ENCODE measurements at regions not wholly inside any gene's neighbourhood (a gene's known extent, or its start where the extent isn't known, plus 50 kb on each side); places are given as distances from the start of the nearest gene placed in this dataset.

- H3K27me3 ChIP-seq (ENCODE audit: control insufficient read depth, insufficient read depth, low read length) = no peaks in the 10 kb centered on the region; the same call in 1 of the 2 replicates
- H3K4me3 ChIP-seq (ENCODE audit: low read depth in 2 of 2, low read length in 2 of 2) = no peak overlapping the region
- DNase-seq (ENCODE audit: low read depth, low spot score) (no peak), ATAC-seq (no peak)
- BruUV-seq (replicated peaks) = no TSS peak
- POLR2A ChIA-PET = no interaction called here
- H3K4me1 ChIP-seq (ENCODE audit: control insufficient read depth, insufficient read depth, low read length) = no peaks in the 10 kb centered on the region
- CTCF ChIA-PET = no interaction called here
- no peak for TF ChIP-seq REST (IDR thresholded peaks at IDR 0.05; ENCODE audit: insufficient read depth in 1 of 2, low read depth in 2 of 2, low read length in 1 of 2)
- no peaks in the 10 kb centered on the region for H3K36me3 ChIP-seq (ENCODE audit: control insufficient read depth, insufficient read depth, low read length)
- no peak overlapping the region for H3K27ac ChIP-seq (ENCODE audit: low read length)
- H3K9me3 ChIP-seq (ENCODE audit: control insufficient read depth, insufficient read depth, low read depth, low read length) = no peaks in the 10 kb centered on the region
- intact Hi-C loops (cut with micrococcal nuclease; ENCODE audit: unreplicated experiment) (no loop called here), in situ Hi-C loops (cut with HindIII; ENCODE audit: low pct_unique_long_range_greater_than_20kb, low sequenced_read_pairs) (no loop called here)
Observed at GRCh38 chr12:59076622-59077021, 156.3 kb upstream of the LRIG3 start.

- no peak overlapping the region for H3K4me3 ChIP-seq (ENCODE audit: low read depth in 2 of 2, low read length in 2 of 2)
- DNase-seq (ENCODE audit: low read depth, low spot score) (no peak), ATAC-seq (no peak)
- H3K36me3 ChIP-seq (ENCODE audit: control insufficient read depth, insufficient read depth, low read length) = no peaks in the 10 kb centered on the region
- TF ChIP-seq SIN3A (IDR thresholded peaks at IDR 0.05; ENCODE audit: borderline replicate concordance, insufficient read depth, low read depth, low read length) (no peak), CTCF (IDR thresholded peaks at IDR 0.05) (no peak), REST (IDR thresholded peaks at IDR 0.05; ENCODE audit: insufficient read depth in 1 of 2, low read depth in 2 of 2, low read length in 1 of 2) (no peak), POLR2AphosphoS5 (IDR thresholded peaks at IDR 0.05; ENCODE audit: low read depth, low read length) (no peak), TCF7L2 (IDR thresholded peaks at IDR 0.05; ENCODE audit: low read depth, low read length) (no peak)
- CTCF ChIA-PET = no interaction called here
- H3K9me3 ChIP-seq (ENCODE audit: control insufficient read depth, insufficient read depth, low read depth, low read length) = no peaks in the 10 kb centered on the region
- intact Hi-C loops (cut with micrococcal nuclease; ENCODE audit: unreplicated experiment) (no loop called here), in situ Hi-C loops (cut with HindIII; ENCODE audit: low pct_unique_long_range_greater_than_20kb, low sequenced_read_pairs) (no loop called here)
- POLR2A ChIA-PET = no interaction called here
- H3K27ac ChIP-seq (ENCODE audit: low read length) = no peak overlapping the region
- no peaks in the 10 kb centered on the region for H3K4me1 ChIP-seq (ENCODE audit: control insufficient read depth, insufficient read depth, low read length)
- H3K27me3 ChIP-seq (ENCODE audit: control insufficient read depth, insufficient read depth, low read length) = no peaks in the 10 kb centered on the region; the same call in 1 of the 2 replicates
- no TSS peak for BruUV-seq (replicated peaks)
Observed at GRCh38 chr12:59075968-59076490, 155.7 kb upstream of the LRIG3 start.
